ENCODE measurements at regions not wholly inside any gene's neighbourhood (a gene's known extent, or its start where the extent isn't known, plus 50 kb on each side); places are given as distances from the start of the nearest gene placed in this dataset.

DNA sequence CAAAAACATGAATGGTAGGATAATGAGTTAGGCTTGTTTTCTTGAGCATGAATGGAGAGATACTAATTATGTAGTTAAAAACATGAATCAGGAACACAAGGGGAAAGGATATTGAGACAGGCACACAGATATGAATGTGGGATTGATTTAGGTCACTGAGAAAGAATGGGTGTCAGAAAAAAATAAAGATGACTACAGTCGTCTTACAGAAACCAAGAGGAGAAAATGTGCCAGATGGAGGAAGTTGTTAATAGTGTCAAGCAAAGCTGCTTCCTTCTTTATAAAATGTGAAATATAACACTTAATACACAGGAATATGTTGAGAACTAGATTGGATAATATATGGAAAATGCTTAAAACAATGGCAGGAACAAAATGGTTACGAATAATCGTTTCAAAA is 173.3 kb upstream of the BET1 start:
- TF ChIP-seq, protein P1, sequence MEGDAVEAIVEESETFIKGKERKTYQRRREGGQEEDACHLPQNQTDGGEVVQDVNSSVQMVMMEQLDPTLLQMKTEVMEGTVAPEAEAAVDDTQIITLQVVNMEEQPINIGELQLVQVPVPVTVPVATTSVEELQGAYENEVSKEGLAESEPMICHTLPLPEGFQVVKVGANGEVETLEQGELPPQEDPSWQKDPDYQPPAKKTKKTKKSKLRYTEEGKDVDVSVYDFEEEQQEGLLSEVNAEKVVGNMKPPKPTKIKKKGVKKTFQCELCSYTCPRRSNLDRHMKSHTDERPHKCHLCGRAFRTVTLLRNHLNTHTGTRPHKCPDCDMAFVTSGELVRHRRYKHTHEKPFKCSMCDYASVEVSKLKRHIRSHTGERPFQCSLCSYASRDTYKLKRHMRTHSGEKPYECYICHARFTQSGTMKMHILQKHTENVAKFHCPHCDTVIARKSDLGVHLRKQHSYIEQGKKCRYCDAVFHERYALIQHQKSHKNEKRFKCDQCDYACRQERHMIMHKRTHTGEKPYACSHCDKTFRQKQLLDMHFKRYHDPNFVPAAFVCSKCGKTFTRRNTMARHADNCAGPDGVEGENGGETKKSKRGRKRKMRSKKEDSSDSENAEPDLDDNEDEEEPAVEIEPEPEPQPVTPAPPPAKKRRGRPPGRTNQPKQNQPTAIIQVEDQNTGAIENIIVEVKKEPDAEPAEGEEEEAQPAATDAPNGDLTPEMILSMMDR (tag by site-specific recombination; IDR thresholded peaks at IDR 0.05) = no peak
- TF ChIP-seq REPIN1 (tag by site-specific recombination; IDR thresholded peaks at IDR 0.05; ENCODE audit: low read depth) (no peak), SCRT1 (tag by site-specific recombination; IDR thresholded peaks at IDR 0.05; ENCODE audit: borderline replicate concordance) (no peak), ZNF2 (tag by site-specific recombination; IDR thresholded peaks at IDR 0.05) (no peak)
- TF ChIP-seq, protein P2, sequence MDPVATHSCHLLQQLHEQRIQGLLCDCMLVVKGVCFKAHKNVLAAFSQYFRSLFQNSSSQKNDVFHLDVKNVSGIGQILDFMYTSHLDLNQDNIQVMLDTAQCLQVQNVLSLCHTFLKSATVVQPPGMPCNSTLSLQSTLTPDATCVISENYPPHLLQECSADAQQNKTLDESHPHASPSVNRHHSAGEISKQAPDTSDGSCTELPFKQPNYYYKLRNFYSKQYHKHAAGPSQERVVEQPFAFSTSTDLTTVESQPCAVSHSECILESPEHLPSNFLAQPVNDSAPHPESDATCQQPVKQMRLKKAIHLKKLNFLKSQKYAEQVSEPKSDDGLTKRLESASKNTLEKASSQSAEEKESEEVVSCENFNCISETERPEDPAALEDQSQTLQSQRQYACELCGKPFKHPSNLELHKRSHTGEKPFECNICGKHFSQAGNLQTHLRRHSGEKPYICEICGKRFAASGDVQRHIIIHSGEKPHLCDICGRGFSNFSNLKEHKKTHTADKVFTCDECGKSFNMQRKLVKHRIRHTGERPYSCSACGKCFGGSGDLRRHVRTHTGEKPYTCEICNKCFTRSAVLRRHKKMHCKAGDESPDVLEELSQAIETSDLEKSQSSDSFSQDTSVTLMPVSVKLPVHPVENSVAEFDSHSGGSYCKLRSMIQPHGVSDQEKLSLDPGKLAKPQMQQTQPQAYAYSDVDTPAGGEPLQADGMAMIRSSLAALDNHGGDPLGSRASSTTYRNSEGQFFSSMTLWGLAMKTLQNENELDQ (tag by site-specific recombination; IDR thresholded peaks at IDR 0.05; ENCODE audit: low read depth) = no peak
